ENCODE measurements at regions not wholly inside any gene's neighbourhood (a gene's known extent, or its start where the extent isn't known, plus 50 kb on each side); places are given as distances from the start of the nearest gene placed in this dataset.

DNA sequence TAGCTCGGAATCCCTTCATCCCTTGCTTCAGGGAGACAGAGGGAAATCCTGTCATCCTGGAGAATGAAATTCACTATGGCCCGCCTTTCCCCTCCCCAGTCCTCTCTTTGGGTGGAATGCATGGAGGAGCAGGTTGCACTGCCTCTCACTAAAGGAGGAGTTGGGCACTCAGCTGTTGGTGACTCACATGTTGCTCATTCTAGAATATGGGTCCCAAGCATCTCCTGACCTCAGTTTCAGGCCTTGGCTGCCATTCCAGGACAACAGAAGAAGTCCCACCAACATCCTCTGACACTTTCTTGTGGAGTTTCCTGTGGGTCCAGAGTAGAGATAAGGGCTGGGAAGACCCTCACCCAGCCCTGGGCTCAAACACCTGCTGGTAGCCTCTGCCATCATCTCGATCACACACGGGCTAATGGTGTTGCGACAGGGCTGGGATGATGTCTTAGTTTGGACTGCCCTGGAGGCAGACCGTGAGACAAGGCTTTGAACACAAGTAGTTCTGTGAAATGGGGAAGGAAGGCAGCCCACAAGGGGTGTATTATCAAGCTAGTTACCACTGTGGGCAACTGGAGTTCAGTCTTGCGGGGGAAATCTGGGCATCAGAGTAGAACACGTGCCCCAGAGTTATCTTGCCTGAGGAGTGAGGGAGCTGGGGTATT, 52.4 kb upstream of the RNF24 start:
- Mint-ChIP-seq H3K4me1 (peaks cover 64% of the 10 kb centered on the region), H3K4me3 (no peak overlapping the region)

DNA sequence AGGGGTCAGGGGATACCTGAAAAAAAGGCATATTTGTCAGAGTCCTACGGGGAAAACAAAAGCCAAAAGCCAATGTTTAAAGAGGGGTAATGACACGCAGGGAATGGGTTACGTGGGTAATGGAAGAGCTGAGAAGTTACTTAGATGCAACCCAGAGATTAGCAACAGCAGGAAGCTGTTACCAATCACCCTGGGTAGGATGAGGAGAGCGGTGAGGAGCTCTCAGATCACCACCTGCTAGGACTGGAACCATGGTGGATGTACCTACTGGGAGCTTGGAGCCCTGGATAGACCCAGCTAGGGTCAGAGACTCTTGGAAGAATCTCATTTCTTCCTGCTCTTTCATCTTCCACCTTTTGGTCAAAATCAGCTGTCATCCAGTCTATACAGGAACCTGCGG, 51.2 kb upstream of the RNF24 start:
- H3K4me1 Mint-ChIP-seq: peaks cover 65% of the 10 kb centered on the region
- DNase-seq: no peak
- TF ChIP-seq, protein P1, sequence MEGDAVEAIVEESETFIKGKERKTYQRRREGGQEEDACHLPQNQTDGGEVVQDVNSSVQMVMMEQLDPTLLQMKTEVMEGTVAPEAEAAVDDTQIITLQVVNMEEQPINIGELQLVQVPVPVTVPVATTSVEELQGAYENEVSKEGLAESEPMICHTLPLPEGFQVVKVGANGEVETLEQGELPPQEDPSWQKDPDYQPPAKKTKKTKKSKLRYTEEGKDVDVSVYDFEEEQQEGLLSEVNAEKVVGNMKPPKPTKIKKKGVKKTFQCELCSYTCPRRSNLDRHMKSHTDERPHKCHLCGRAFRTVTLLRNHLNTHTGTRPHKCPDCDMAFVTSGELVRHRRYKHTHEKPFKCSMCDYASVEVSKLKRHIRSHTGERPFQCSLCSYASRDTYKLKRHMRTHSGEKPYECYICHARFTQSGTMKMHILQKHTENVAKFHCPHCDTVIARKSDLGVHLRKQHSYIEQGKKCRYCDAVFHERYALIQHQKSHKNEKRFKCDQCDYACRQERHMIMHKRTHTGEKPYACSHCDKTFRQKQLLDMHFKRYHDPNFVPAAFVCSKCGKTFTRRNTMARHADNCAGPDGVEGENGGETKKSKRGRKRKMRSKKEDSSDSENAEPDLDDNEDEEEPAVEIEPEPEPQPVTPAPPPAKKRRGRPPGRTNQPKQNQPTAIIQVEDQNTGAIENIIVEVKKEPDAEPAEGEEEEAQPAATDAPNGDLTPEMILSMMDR (IDR thresholded peaks at IDR 0.05): no peak

More for the DNA sequence above, 52.4 kb upstream of the RNF24 start:
- Mint-ChIP-seq H3K9me3 (peaks cover 4% of the 10 kb centered on the region), H3K27me3 (ENCODE audit: low read depth, poor library complexity) (peaks cover 6% of the 10 kb centered on the region), H3K36me3 (ENCODE audit: low read depth) (no peaks in the 10 kb centered on the region), H3K27ac (no peak overlapping the region)
- DNase-seq: no peak
- TF ChIP-seq, protein P1 (IDR thresholded peaks at IDR 0.05): no peak

DNA sequence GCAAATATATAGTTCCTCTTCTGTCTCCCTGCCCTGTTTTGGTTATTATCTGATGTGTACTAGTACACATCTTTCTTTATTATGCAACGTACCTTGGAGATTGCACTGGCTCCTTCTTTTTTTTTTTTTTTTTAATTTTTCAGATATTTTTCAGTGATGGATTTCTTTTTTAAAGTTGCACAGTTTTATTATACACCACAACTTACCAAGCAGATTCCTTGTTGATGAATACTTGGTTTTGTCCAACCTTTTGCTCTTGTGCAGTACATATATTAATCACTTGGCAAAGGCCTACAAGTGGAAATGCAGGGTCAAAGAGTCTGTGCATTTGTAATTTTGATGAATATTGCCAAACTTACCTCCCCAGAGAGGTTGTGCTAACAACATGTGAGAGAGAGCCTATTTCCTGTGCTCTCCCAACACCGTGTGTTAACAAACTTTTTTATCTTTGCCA, 50.1 kb upstream of the RNF24 start:
- Mint-ChIP-seq H3K36me3 (ENCODE audit: low read depth) (no peaks in the 10 kb centered on the region), H3K4me1 (peaks cover 62% of the 10 kb centered on the region), H3K4me3 (no peak overlapping the region), H3K9me3 (peaks cover 4% of the 10 kb centered on the region), H3K27me3 (ENCODE audit: low read depth, poor library complexity) (peaks cover 3% of the 10 kb centered on the region), H3K27ac (no peak overlapping the region)
- DNase-seq: no peak
- TF ChIP-seq, protein P1 (IDR thresholded peaks at IDR 0.05): no peak

More for the DNA sequence above, 51.2 kb upstream of the RNF24 start:
- no peak overlapping the region for H3K4me3 Mint-ChIP-seq
- H3K9me3 Mint-ChIP-seq: peaks cover 4% of the 10 kb centered on the region
- H3K27ac Mint-ChIP-seq: no peak overlapping the region
- no peaks in the 10 kb centered on the region for H3K36me3 Mint-ChIP-seq (ENCODE audit: low read depth)
- H3K27me3 Mint-ChIP-seq (ENCODE audit: low read depth, poor library complexity): peaks cover 3% of the 10 kb centered on the region

Measured in nephron progenitor cell (in vitro differentiated cells).